NT2/D1 (cell line): ENCODE measurements at regions not wholly inside any gene's neighbourhood (a gene's known extent, or its start where the extent isn't known, plus 50 kb on each side); places are given as distances from the start of the nearest gene placed in this dataset.

Experiments used
- SUZ12 ChIP-seq: IDR thresholded peaks from 2 replicates; pipeline ENCODE4 v1.6.1; 2011; ENCODE audit not compliant: insufficient read length, insufficient read depth; ENCODE audit errors: extremely low read depth
- YY1 ChIP-seq: IDR thresholded peaks from 2 replicates; pipeline ENCODE4 v1.6.1; 2011; ENCODE audit not compliant: insufficient read length, insufficient read depth
- ZNF274 ChIP-seq: IDR thresholded peaks from 2 replicates; pipeline ENCODE4 v1.6.1; 2011; ENCODE audit warnings: mild to moderate bottlenecking, low read depth, low read length

GRCh38 chr15:98268163-98268562, 307.7 kb downstream of the ARRDC4 start:
- TF ChIP-seq SUZ12 (no peak), YY1 (no peak), ZNF274 (no peak)
